HG03095 (cell line): ENCODE measurements at regions not wholly inside any gene's neighbourhood (a gene's known extent, or its start where the extent isn't known, plus 50 kb on each side); places are given as distances from the start of the nearest gene placed in this dataset.
"Not testable (repeated sequence)": the region's sequence is repeated elsewhere in the genome, so short reads cannot be mapped to it uniquely, and the experiment has no call there.

ENCODE experiments used
- ATAC-seq: cut with Tn5 transposase; IDR thresholded peaks from one replicate; pipeline ENCODE4 v1.9.1; 2021; ENCODE audit warnings: moderate library complexity; ENCODE audit not compliant: unreplicated experiment

GRCh38 chrX:74251006-74251930 is 52.7 kb upstream of the ZCCHC13 start:
- ATAC-seq, result no peak

- no peak for ATAC-seq
Measured at GRCh38 chrX:74250574-74250973, 53.4 kb upstream of the ZCCHC13 start.

GRCh38 chrX:74249963-74250362 is 54.0 kb upstream of the ZCCHC13 start:
- ATAC-seq, result no peak

- ATAC-seq, result no peak
Measured at GRCh38 chrX:74248889-74249288, 55.1 kb upstream of the ZCCHC13 start.

- ATAC-seq, result no peak
Measured at GRCh38 chrX:74246524-74246923, 57.5 kb upstream of the ZCCHC13 start.

GRCh38 chrX:74242484-74243138 is 61.4 kb upstream of the ZCCHC13 start:
- no peak for ATAC-seq

DNA sequence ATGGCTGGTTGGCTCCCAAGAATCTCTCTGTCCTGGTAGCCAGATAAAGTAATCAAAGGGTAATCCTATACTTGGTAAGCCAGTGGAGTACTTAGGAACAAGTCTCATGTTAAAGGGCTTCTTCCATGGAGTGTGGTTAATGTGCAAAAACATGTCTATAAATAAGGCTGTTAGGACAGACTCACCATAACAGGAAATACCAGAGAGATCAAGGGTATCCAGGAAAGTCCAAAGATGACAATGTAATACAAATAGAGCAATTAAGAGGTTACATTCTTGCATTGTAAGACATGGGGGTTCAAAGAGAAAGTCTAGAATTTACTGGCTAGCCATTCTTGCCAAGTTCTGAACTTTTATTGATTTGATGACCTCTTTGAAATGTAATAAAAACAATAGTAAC is 61.9 kb upstream of the ZCCHC13 start:
- ATAC-seq, result no peak

- ATAC-seq, result no peak
Measured at GRCh38 chrX:74238771-74239170, 65.2 kb upstream of the ZCCHC13 start.

DNA sequence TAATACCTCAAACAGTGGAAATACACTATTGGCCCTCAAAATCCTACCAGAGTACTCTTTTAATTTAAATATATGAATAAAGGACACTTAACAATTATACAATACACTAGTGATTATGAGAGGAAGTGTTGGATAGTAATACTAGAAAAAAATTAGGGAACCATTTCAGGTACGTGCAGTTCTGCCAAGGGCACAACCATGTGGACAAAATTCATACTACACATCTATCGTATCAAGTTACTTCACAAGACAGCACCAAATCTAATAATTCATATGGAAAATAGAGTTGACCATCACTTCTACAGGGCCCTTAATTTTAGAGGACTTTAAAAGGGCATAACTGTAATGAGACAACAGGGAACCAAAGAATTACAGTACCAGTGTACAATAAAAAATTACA is 69.2 kb upstream of the ZCCHC13 start:
- ATAC-seq, result no peak

GRCh38 chrX:74232859-74233258 is 71.1 kb upstream of the ZCCHC13 start:
- ATAC-seq, result no peak

GRCh38 chrX:74231625-74232024 is 72.4 kb upstream of the ZCCHC13 start:
- no peak for ATAC-seq

GRCh38 chrX:74230094-74230493 is 73.9 kb upstream of the ZCCHC13 start:
- ATAC-seq, result no peak

DNA sequence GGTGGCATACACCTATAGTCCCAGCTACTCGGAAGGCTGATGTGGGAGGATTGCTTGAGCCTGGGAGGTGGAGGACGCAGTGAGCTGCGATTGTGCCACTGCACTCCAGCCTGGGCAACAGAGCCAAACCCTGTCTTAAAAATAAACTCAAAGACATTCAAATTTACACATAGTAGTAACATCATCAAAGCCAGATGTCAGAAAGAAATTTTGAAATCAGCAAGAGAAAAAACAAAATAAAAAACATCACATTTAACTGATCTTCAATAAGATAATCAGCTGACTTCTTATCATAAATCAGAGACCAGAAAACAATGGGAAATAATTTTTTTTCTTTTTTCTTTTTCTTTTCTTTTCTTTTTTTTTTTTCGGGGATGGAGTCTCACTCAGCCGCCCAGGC is 78.9 kb upstream of the ZCCHC13 start:
- no peak for ATAC-seq

DNA sequence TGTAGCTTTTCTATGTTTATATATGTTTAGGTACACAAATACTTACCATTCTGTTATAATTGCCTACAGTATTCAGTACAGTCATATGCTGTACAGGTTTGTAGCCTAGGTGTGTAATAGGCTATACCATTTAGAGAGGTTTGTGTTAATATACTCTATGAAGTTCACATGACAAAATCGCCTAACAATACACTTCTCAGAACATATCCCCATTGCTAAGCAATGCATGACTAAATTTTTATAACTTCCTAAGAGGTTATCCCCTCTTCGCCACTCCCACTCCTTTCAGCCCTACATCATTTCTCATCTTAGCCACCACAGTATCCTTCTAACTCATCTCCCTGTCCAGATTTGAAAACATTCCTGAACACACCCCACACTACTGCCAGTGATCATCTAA is 83.7 kb upstream of the ZCCHC13 start:
- no peak for ATAC-seq

- ATAC-seq, result no peak
Measured at GRCh38 chrX:74218895-74219294, 85.1 kb upstream of the ZCCHC13 start.

DNA sequence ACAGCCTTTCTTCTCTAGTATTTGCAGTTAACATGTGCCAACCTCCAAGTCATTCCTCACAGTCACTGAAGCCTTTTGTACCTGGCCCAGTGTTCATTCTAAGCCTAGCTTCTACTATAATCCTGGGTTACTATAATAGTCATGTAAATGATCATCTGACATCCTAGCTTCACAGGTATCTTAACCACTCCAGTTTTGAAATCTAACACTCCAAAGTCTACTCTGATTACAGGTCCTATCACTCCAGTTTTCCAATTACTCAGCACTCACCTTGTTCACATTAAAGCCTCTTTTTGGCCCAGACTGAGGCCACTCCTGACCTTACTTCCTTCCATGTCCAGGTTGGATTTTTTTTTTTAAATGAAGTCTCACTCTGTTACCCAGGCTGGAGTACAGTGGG is 87.6 kb upstream of the ZCCHC13 start:
- ATAC-seq, result no peak

- ATAC-seq, result no peak
Measured at GRCh38 chrX:74211911-74212310, 92.1 kb upstream of the ZCCHC13 start.

GRCh38 chrX:74207539-74207938 is 96.4 kb upstream of the ZCCHC13 start:
- no peak for ATAC-seq

GRCh38 chrX:74195605-74196004 is 108.4 kb upstream of the ZCCHC13 start:
- ATAC-seq, result no peak

GRCh38 chrX:74195120-74195519 is 108.9 kb upstream of the ZCCHC13 start:
- ATAC-seq, result no peak

DNA sequence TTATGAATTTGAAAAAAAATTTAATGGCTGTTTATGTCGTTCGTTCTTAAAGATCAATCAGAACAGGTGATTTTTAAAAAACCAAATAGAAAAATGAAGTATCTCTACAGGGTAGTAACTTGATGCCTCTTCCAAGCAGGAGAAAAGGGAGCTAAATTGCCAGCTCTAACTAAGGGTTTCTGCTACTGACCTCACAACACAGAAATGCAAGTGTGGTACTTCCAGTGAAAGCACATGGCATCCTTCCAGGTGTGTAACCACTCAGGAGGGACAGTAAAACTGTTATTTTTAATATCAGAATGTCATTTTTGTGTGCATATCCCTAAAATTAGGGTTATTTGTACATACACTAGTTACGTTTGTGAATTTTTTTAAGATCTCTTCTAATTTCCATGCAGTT is 116.8 kb upstream of the ZCCHC13 start:
- ATAC-seq, result no peak

GRCh38 chrX:74183047-74183446 is 120.9 kb upstream of the ZCCHC13 start:
- ATAC-seq, result not testable (repeated sequence)
